ENCODE measurements at regions not wholly inside any gene's neighbourhood (a gene's known extent, or its start where the extent isn't known, plus 50 kb on each side); places are given as distances from the start of the nearest gene placed in this dataset.

GRCh38 chr5:153079396-153079795, 411.1 kb upstream of the GRIA1 start:
- ChIA-PET CTCF (no interaction called here), POLR2A (ENCODE audit: low non-redundant PET) (no interaction called here)
- no peak for DNase-seq (ENCODE audit: low spot score)
- H3K27ac ChIP-seq, result no peak overlapping the region
- no peak for TF ChIP-seq CTCF (conservative IDR thresholded peaks at IDR 0.05; ENCODE audit: low read depth)

DNA sequence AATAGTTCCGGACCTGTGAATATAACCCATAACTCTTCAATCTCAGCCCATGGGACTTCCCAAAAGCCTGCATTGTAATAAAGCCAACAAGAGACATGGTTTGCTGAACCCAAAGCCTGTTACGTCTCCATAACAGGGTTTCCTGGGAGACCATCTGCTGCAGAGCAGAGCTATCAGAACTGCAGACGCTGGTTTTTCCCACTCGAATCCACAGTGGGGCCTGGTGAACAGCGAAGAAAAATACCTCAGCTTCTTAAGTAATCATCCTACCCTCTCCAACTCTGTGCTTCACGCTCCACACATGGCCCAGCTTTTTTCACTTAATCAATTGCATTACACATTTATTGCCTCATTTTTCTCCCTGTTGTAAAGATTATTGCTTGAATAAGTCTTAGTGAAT, 409.5 kb upstream of the GRIA1 start:
- CTCF ChIA-PET, result interaction anchor here (0.6 kb wide), 1 partner anchor 520 kb away, joined by 3 read pairs; no protein-coding TSS in a partner anchor

DNA sequence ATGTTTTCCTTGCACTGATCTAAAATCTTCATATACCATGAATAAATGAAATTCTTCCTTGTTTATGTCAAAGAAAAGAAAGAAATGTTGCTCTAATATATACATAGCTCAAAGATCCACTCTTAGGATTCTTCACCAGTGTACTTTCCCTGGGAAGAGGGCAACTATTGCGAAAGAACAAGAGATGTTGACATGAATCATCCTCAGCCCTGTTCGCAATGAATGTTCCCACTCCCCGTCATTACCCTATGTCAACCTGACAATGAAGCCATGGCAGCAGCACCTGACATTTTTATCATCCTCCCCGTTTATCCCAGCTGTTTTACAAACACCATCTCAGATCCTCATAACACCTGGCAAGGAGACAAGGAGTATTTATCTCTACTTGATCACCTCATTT, 409.1 kb upstream of the GRIA1 start:
- no peak for TF ChIP-seq CTCF (conservative IDR thresholded peaks at IDR 0.05; ENCODE audit: low read depth)
- DNase-seq (ENCODE audit: low spot score), result peak; percentile 77
- ChIA-PET POLR2A (ENCODE audit: low non-redundant PET) (no interaction called here), CTCF (no interaction called here)
- no peak overlapping the region for H3K27ac ChIP-seq

More for the DNA sequence above, 409.5 kb upstream of the GRIA1 start:
- no peak for DNase-seq (ENCODE audit: low spot score)
- TF ChIP-seq CTCF (conservative IDR thresholded peaks at IDR 0.05; ENCODE audit: low read depth), result no peak
- POLR2A ChIA-PET (ENCODE audit: low non-redundant PET), result no interaction called here
- no peak overlapping the region for H3K27ac ChIP-seq

DNA sequence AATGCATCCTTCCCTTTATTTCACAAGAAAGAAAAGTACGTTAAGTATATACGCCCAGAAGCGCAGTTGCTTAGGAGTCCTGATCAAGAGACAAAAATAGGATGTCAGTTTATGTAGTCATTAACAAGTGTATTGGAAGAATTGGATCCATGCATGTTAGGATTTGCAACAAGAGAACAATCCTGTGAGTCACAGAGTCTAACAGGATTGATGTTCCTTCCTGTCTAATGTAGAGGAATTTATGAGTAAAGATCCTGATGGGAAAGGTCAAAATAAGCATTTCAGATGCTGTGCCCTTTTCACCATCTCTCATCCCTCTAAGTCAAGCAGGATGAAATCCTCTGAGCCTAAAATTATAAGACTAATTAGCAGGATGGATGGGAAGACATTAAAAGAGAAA, 406.0 kb upstream of the GRIA1 start:
- no peak for TF ChIP-seq CTCF (conservative IDR thresholded peaks at IDR 0.05; ENCODE audit: low read depth)
- DNase-seq (ENCODE audit: low spot score), result peak; percentile 91
- ChIA-PET CTCF (no interaction called here), POLR2A (ENCODE audit: low non-redundant PET) (no interaction called here)
- H3K27ac ChIP-seq, result no peak overlapping the region

- POLR2A ChIA-PET (ENCODE audit: low non-redundant PET), result no interaction called here
- no peak for DNase-seq (ENCODE audit: low spot score)
- no peak overlapping the region for H3K27ac ChIP-seq
- no peak for TF ChIP-seq CTCF (conservative IDR thresholded peaks at IDR 0.05; ENCODE audit: low read depth)
- CTCF ChIA-PET, result interaction anchor here (0.6 kb wide), 1 partner anchor 73 kb away, joined by 3 read pairs; no protein-coding TSS in a partner anchor
Observed at GRCh38 chr5:153086486-153086885, 404.0 kb upstream of the GRIA1 start.

DNA sequence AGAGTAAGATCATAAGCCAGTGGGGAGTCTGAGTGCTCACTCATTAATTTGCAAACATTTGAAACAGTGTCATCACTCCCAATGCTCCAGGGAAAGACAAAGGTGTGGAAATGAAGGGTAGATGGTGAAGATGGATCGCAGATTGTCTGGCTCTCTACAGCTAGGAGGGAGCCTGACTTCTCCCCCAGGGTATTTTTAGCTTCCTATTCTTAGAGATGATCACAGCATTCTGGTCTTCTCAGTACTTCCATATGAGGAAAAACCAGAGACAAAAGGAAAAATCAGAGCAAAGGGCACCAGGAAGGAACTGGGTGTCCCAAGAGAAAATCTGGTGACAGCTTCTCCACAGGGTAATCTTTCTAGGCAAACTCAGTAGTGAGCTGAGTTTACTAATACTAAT, 401.9 kb upstream of the GRIA1 start:
- H3K27ac ChIP-seq, result no peak overlapping the region
- no peak for DNase-seq (ENCODE audit: low spot score)
- POLR2A ChIA-PET (ENCODE audit: low non-redundant PET), result no interaction called here
- no peak for TF ChIP-seq CTCF (conservative IDR thresholded peaks at IDR 0.05; ENCODE audit: low read depth)
- CTCF ChIA-PET, result no interaction called here

- DNase-seq (ENCODE audit: low spot score), result no peak
- ChIA-PET CTCF (no interaction called here), POLR2A (ENCODE audit: low non-redundant PET) (no interaction called here)
- no peak for TF ChIP-seq CTCF (conservative IDR thresholded peaks at IDR 0.05; ENCODE audit: low read depth)
- H3K27ac ChIP-seq, result no peak overlapping the region
Observed at GRCh38 chr5:153094333-153094732, 396.1 kb upstream of the GRIA1 start.

All from RWPE1 (cell line).